Breast epithelium (tissue), 3 donors: ENCODE measurements at regions not wholly inside any gene's neighbourhood (a gene's known extent, or its start where the extent isn't known, plus 50 kb on each side); places are given as distances from the start of the nearest gene placed in this dataset.

Experiments
- POLR2A ChIP-seq: fragments of 450-650 bp; IDR thresholded peaks from one replicate; pipeline ENCODE4 v1.6.1; 2016; ENCODE audit warnings: antibody characterized with exemption, mild to moderate bottlenecking, moderate library complexity
- TF ChIP-seq, protein P1 (sequence below), 3 donors: fragments of 450-650 bp; IDR thresholded peaks; one replicate each; pipeline ENCODE4 v1.5.1; 2016 to 2017; ENCODE audit warnings: antibody characterized with exemption in 3 of 3, mild to moderate bottlenecking in 3 of 3, moderate library complexity in 3 of 3

GRCh38 chr1:71330991-71331390, 250.2 kb upstream of the ZRANB2 start:
- TF ChIP-seq, protein P1, sequence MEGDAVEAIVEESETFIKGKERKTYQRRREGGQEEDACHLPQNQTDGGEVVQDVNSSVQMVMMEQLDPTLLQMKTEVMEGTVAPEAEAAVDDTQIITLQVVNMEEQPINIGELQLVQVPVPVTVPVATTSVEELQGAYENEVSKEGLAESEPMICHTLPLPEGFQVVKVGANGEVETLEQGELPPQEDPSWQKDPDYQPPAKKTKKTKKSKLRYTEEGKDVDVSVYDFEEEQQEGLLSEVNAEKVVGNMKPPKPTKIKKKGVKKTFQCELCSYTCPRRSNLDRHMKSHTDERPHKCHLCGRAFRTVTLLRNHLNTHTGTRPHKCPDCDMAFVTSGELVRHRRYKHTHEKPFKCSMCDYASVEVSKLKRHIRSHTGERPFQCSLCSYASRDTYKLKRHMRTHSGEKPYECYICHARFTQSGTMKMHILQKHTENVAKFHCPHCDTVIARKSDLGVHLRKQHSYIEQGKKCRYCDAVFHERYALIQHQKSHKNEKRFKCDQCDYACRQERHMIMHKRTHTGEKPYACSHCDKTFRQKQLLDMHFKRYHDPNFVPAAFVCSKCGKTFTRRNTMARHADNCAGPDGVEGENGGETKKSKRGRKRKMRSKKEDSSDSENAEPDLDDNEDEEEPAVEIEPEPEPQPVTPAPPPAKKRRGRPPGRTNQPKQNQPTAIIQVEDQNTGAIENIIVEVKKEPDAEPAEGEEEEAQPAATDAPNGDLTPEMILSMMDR (IDR thresholded peaks at IDR 0.05): no peak
- TF ChIP-seq POLR2A: no peak
